Lower leg skin (tissue), 3 donors: ENCODE measurements at regions not wholly inside any gene's neighbourhood (a gene's known extent, or its start where the extent isn't known, plus 50 kb on each side); places are given as distances from the start of the nearest gene placed in this dataset.

Experiments
- CTCF ChIP-seq, 3 donors: fragments of 450-650 bp; IDR thresholded peaks; one replicate each; pipeline ENCODE4 v1.5.1; 2016; ENCODE audit warnings: antibody characterized with exemption in 3 of 3, mild to moderate bottlenecking in 3 of 3, moderate library complexity in 2 of 3
- POLR2A ChIP-seq, 2 donors: fragments of 450-650 bp; IDR thresholded peaks; one replicate each; pipeline ENCODE4 v1.6.1; 2016 to 2017; ENCODE audit warnings: antibody characterized with exemption in 2 of 2, mild to moderate bottlenecking in 1 of 2, moderate library complexity in 1 of 2

- TF ChIP-seq CTCF (IDR thresholded peaks at IDR 0.05) = no peak
- TF ChIP-seq POLR2A (IDR thresholded peaks at IDR 0.05) = no peak
Observed at GRCh38 chr2:221999166-221999565, 299.6 kb downstream of the PAX3 start.
